PC-3 (cell line): ENCODE measurements at regions not wholly inside any gene's neighbourhood (a gene's known extent, or its start where the extent isn't known, plus 50 kb on each side); places are given as distances from the start of the nearest gene placed in this dataset.

ENCODE experiments used
- ATAC-seq: fragments of 200-7000 bp; cut with Tn5 transposase; 2 replicates; pipeline ENCODE4 v1.9.1; 2020; ENCODE audit warnings: mild to moderate bottlenecking, moderate library complexity
- BruUV-seq: library from RNA; stranded (reverse); fragments of 400-500 nt; replicated peaks from 2 replicates; lab custom pipeline; 2021; lab: Mats Ljungman, UMichigan
- CTCF ChIA-PET: fragments of 300-600 bp; sonication (Branson Sonifier 250); formaldehyde crosslinking; loops from one replicate; lab custom pipeline; 2022; ENCODE audit warnings: antibody characterized with exemption; lab: Charles Lee
- POLR2A ChIA-PET: fragments of 300-600 bp; sonication (Branson Sonifier 250); formaldehyde crosslinking; loops from one replicate; lab custom pipeline; 2022; ENCODE audit warnings: antibody characterized with exemption; ENCODE audit not compliant: unreplicated experiment; lab: Charles Lee
- DNase-seq: peaks from one replicate; pipeline ENCODE4 v3.0.0-alpha.2; 2015
- H2AFZ ChIP-seq: fragments of 300-600 bp; sonication (generic); 2 replicates; pipeline ENCODE4 v1.6.0; 2016; ENCODE audit warnings: antibody characterized with exemption, low read length
- H3F3A ChIP-seq: fragments of 300-600 bp; sonication (generic); one replicate; pipeline ENCODE4 v1.6.0; 2017; ENCODE audit warnings: antibody characterized with exemption, low read length, control low read depth, mild to moderate bottlenecking; ENCODE audit not compliant: unreplicated experiment
- H3K27ac ChIP-seq: fragments of 300-600 bp; sonication (generic); 2 replicates; pipeline ENCODE4 v1.5.1; 2016; ENCODE audit warnings: mild to moderate bottlenecking, low read length
- H3K27me3 ChIP-seq: fragments of 300-600 bp; sonication (generic); 2 replicates; pipeline ENCODE4 v1.6.1; 2016; ENCODE audit warnings: low read length, mixed read lengths
- H3K36me3 ChIP-seq: fragments of 300-600 bp; sonication (generic); 2 replicates; pipeline ENCODE4 v1.6.1; 2016; ENCODE audit warnings: low read depth, mixed run types, low read length, mixed read lengths
- H3K4me1 ChIP-seq: fragments of 300-600 bp; sonication (generic); 2 replicates; pipeline ENCODE4 v1.5.1; 2016; ENCODE audit warnings: low read length; ENCODE audit not compliant: insufficient read depth
- H3K4me2 ChIP-seq: fragments of 300-600 bp; sonication (generic); 2 replicates; pipeline ENCODE4 v1.6.0; 2016; ENCODE audit warnings: low read length
- H3K4me3 ChIP-seq: fragments of 300-600 bp; sonication (generic); 2 replicates; pipeline ENCODE4 v1.5.1; 2016; ENCODE audit warnings: mild to moderate bottlenecking, low read length, mixed read lengths
- H3K79me2 ChIP-seq: fragments of 300-600 bp; sonication (generic); 2 replicates; pipeline ENCODE4 v1.6.1; 2017; ENCODE audit warnings: low read length, mixed read lengths
- H3K9ac ChIP-seq: fragments of 300-600 bp; sonication (generic); 2 replicates; pipeline ENCODE4 v1.6.0; 2016; ENCODE audit warnings: mild to moderate bottlenecking, low read length
- H3K9me2 ChIP-seq: fragments of 300-600 bp; sonication (generic); replicated peaks from 2 replicates; pipeline ENCODE4 v1.6.1; 2016; ENCODE audit warnings: mixed run types, low read length, mixed read lengths
- H3K9me3 ChIP-seq: fragments of 300-600 bp; sonication (generic); 2 replicates; pipeline ENCODE4 v1.6.1; 2016; ENCODE audit warnings: low read length, mixed read lengths
- H4K20me1 ChIP-seq: fragments of 300-600 bp; sonication (generic); 2 replicates; pipeline ENCODE4 v1.6.1; 2016; ENCODE audit warnings: low read length, mixed read lengths
- CTCF ChIP-seq: fragments of 300-600 bp; sonication (generic); conservative IDR thresholded peaks from 2 replicates; pipeline ENCODE4 v1.5.1; 2017; ENCODE audit warnings: antibody characterized with exemption, low read depth, mild to moderate bottlenecking, low read length
- EZH2 ChIP-seq: fragments of 300-600 bp; sonication (generic); IDR thresholded peaks from one replicate; pipeline ENCODE4 v1.6.1; 2017; ENCODE audit warnings: antibody characterized with exemption, mild to moderate bottlenecking, low read length; ENCODE audit not compliant: unreplicated experiment
- EZH2phosphoT487 ChIP-seq: fragments of 300-600 bp; sonication (generic); IDR thresholded peaks from 2 replicates; pipeline ENCODE4 v1.6.1; 2018; ENCODE audit warnings: mild to moderate bottlenecking, antibody characterized with exemption, low read length, borderline replicate concordance
- intact Hi-C: fragments of 100-400 bp; cut with micrococcal nuclease; formaldehyde crosslinking; loops from 2 replicates; pipeline ENCODE4 v1.9.0; 2023

GRCh38 chr15:35725353-35725752 lies 179.4 kb upstream of the DPH6 start:
- Histone ChIP-seq H3K9me2 (no peaks in the 10 kb centered on the region), H3K4me2 (peak overlapping the region; percentile 51; the same call in 1 of the 2 replicates), H2AFZ (no peak overlapping the region), H3K9me3 (no peaks in the 10 kb centered on the region), H3K79me2 (no peaks in the 10 kb centered on the region), H3K4me1 (peaks cover 48% of the 10 kb centered on the region), H3K4me3 (no peak overlapping the region), H4K20me1 (no peaks in the 10 kb centered on the region), H3K36me3 (no peaks in the 10 kb centered on the region), H3K9ac (0 out of 2 replicates have a peak overlapping the region, but pooled peaks have one; percentile 7), H3F3A (peaks cover 7% of the 10 kb centered on the region), H3K27me3 (no peaks in the 10 kb centered on the region), H3K27ac (peak overlapping the region; percentile 87)
- ATAC-seq = peak; percentile 94
- no TSS peak for BruUV-seq
- DNase-seq = peak; percentile 97
- ChIA-PET CTCF (no interaction called here), POLR2A (no interaction called here)
- TF ChIP-seq EZH2 (no peak), CTCF (no peak), EZH2phosphoT487 (no peak)
- intact Hi-C loops = loop anchor here (2.0 kb wide), 1 partner anchor 181 kb away; no protein-coding TSS in a partner anchor

- H3K4me2 ChIP-seq = no peak overlapping the region
- peaks cover 7% of the 10 kb centered on the region for H3F3A ChIP-seq
- H3K4me1 ChIP-seq = peaks cover 46% of the 10 kb centered on the region
- POLR2A ChIA-PET = no interaction called here
- DNase-seq (no peak), ATAC-seq (no peak)
- CTCF ChIA-PET = interaction anchor here (0.6 kb wide), 1 partner anchor 10 kb away, joined by 3 read pairs; no protein-coding TSS in a partner anchor
- 0 out of 2 replicates have a peak overlapping the region, but pooled peaks have one; percentile 1 for H3K27ac ChIP-seq
- H3K4me3 ChIP-seq = no peak overlapping the region
- H2AFZ ChIP-seq = no peak overlapping the region
- no peaks in the 10 kb centered on the region for H3K9me3 ChIP-seq
- no peaks in the 10 kb centered on the region for H4K20me1 ChIP-seq
- BruUV-seq = no TSS peak
- intact Hi-C loops = no loop called here
- TF ChIP-seq EZH2phosphoT487 = no peak
- TF ChIP-seq CTCF = no peak
- TF ChIP-seq EZH2 = no peak
- no peaks in the 10 kb centered on the region for H3K9me2 ChIP-seq
- H3K27me3 ChIP-seq = no peaks in the 10 kb centered on the region
- H3K9ac ChIP-seq = no peak overlapping the region
- H3K36me3 ChIP-seq = no peaks in the 10 kb centered on the region
- no peaks in the 10 kb centered on the region for H3K79me2 ChIP-seq
Measured at GRCh38 chr15:35727627-35728026, 181.7 kb upstream of the DPH6 start.

GRCh38 chr15:35728219-35728940 lies 182.4 kb upstream of the DPH6 start:
- peak; percentile 55 for DNase-seq

More at GRCh38 chr15:35728219-35728940, 182.4 kb upstream of the DPH6 start:
- Histone ChIP-seq H3K4me1 (peaks cover 42% of the 10 kb centered on the region), H3F3A (peaks cover 7% of the 10 kb centered on the region), H4K20me1 (no peaks in the 10 kb centered on the region), H2AFZ (no peak overlapping the region), H3K4me3 (no peak overlapping the region), H3K27ac (0 out of 2 replicates have a peak overlapping the region, but pooled peaks have one; percentile 1), H3K79me2 (no peaks in the 10 kb centered on the region), H3K9ac (no peak overlapping the region), H3K36me3 (no peaks in the 10 kb centered on the region), H3K9me2 (no peaks in the 10 kb centered on the region), H3K4me2 (peak overlapping the region; percentile 9; the same call in 1 of the 2 replicates), H3K9me3 (no peaks in the 10 kb centered on the region), H3K27me3 (no peaks in the 10 kb centered on the region)
- CTCF ChIA-PET = interaction anchor here (0.6 kb wide), 2 partner anchors 11 to 1405 kb away, joined by 3 read pairs; no protein-coding TSS in a partner anchor
- TF ChIP-seq CTCF = no peak
- POLR2A ChIA-PET = no interaction called here
- 0 out of 2 replicates have a peak, but pooled peaks have one; percentile 6 for ATAC-seq
- no TSS peak for BruUV-seq
- intact Hi-C loops = no loop called here
